Esophagus squamous epithelium (tissue), 4 donors: ENCODE measurements at regions not wholly inside any gene's neighbourhood (a gene's known extent, or its start where the extent isn't known, plus 50 kb on each side); places are given as distances from the start of the nearest gene placed in this dataset.

Experiments used
- POLR2A ChIP-seq, 4 donors: fragments of 450-650 bp; IDR thresholded peaks; one replicate each; pipeline ENCODE4 v1.6.1; 2017; ENCODE audit warnings: antibody characterized with exemption in 4 of 4, mild to moderate bottlenecking in 4 of 4, moderate library complexity in 3 of 4
- TF ChIP-seq, protein P1 (sequence below), 6 experiments: fragments of 450-650 bp in 4 of 6; fragments of 200-600 bp in 2 of 6; sonication (generic) in 2 of 6; IDR thresholded peaks; one replicate each; pipeline ENCODE4 v1.5.1; 2016 to 2019; ENCODE audit warnings: antibody characterized with exemption in 6 of 6, mild to moderate bottlenecking in 4 of 6, moderate library complexity in 4 of 6

DNA sequence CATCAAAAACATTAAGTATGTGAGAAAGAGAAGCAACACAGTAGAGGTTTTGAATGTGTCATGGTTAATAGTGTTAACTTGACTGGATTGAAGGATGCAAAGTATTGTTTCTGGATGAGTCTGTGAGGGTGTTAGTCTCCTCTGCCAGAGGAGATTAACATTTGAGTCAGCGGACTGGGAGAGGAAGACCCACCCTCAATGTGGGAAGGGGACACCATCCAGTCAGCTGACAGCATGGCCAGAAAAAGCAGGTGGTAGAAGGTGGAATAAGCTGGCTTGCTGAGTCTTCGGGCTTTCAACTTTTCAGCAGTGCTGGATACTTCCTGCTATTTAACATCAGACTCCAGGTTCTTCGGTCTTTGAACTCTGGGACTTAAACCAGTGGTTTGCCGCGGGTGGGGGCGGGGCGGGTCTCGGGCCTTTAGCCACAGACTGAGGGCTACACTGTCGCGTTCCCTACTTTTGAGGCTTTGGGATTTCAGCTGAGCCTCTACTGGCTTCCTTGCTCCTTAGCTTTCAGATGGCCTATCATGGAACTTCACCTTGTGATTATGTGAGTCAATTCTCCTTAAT, 309.9 kb upstream of the ST8SIA4 start:
- TF ChIP-seq, protein P1, sequence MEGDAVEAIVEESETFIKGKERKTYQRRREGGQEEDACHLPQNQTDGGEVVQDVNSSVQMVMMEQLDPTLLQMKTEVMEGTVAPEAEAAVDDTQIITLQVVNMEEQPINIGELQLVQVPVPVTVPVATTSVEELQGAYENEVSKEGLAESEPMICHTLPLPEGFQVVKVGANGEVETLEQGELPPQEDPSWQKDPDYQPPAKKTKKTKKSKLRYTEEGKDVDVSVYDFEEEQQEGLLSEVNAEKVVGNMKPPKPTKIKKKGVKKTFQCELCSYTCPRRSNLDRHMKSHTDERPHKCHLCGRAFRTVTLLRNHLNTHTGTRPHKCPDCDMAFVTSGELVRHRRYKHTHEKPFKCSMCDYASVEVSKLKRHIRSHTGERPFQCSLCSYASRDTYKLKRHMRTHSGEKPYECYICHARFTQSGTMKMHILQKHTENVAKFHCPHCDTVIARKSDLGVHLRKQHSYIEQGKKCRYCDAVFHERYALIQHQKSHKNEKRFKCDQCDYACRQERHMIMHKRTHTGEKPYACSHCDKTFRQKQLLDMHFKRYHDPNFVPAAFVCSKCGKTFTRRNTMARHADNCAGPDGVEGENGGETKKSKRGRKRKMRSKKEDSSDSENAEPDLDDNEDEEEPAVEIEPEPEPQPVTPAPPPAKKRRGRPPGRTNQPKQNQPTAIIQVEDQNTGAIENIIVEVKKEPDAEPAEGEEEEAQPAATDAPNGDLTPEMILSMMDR (IDR thresholded peaks at IDR 0.05): no peak
- no peak for TF ChIP-seq POLR2A (IDR thresholded peaks at IDR 0.05)
